ENCODE measurements at regions not wholly inside any gene's neighbourhood (a gene's known extent, or its start where the extent isn't known, plus 50 kb on each side); places are given as distances from the start of the nearest gene placed in this dataset.

- no peak for DNase-seq
- intact Hi-C loops (cut with DNase I): no loop called here
- Histone ChIP-seq H3K27ac (no peak overlapping the region), H3K4me1 (no peaks in the 10 kb centered on the region), H3K36me3 (ENCODE audit: insufficient read depth in 1 of 2, low read depth in 1 of 2) (no peaks in the 10 kb centered on the region), H3K4me3 (no peak overlapping the region), H3K27me3 (ENCODE audit: insufficient read depth in 3 of 3, low read length in 2 of 3) (no peaks in the 10 kb centered on the region), H3K9me3 (no peaks in the 10 kb centered on the region)
- no peak for TF ChIP-seq CTCF (IDR thresholded peaks at IDR 0.05)
- 12 to 48% (median 13%) methylated on average over 1 of the region's 1 CpG for WGBS, 3 donors
- no peak for ATAC-seq
Observed at GRCh38 chr5:35458824-35459207, 158.8 kb upstream of the SPEF2 start.

- TF ChIP-seq CTCF (IDR thresholded peaks at IDR 0.05): no peak
- WGBS, 3 donors: 72 to 80% (median 75%) methylated on average over 5 of the region's 5 CpGs
- Histone ChIP-seq H3K27me3 (ENCODE audit: insufficient read depth in 3 of 3, low read length in 2 of 3) (no peaks in the 10 kb centered on the region), H3K27ac (no peak overlapping the region), H3K4me1 (no peaks in the 10 kb centered on the region), H3K4me3 (no peak overlapping the region), H3K9me3 (no peaks in the 10 kb centered on the region), H3K36me3 (ENCODE audit: insufficient read depth in 1 of 2, low read depth in 1 of 2) (no peaks in the 10 kb centered on the region)
- intact Hi-C loops (cut with DNase I): no loop called here
- no peak for ATAC-seq
- DNase-seq: no peak
Observed at GRCh38 chr5:35457912-35458823, 159.5 kb upstream of the SPEF2 start.

- ATAC-seq: no peak
- TF ChIP-seq CTCF (IDR thresholded peaks at IDR 0.05): no peak
- DNase-seq: no peak
- WGBS, 3 donors: 61 to 82% (median 81%) methylated on average over 1 of the region's 1 CpG
- H3K4me1 ChIP-seq: no peaks in the 10 kb centered on the region
- no peaks in the 10 kb centered on the region for H3K27me3 ChIP-seq (ENCODE audit: insufficient read depth in 3 of 3, low read length in 2 of 3)
- no peak overlapping the region for H3K4me3 ChIP-seq
- H3K27ac ChIP-seq: no peak overlapping the region
- no peaks in the 10 kb centered on the region for H3K36me3 ChIP-seq (ENCODE audit: insufficient read depth in 1 of 2, low read depth in 1 of 2)
- intact Hi-C loops (cut with DNase I): no loop called here
- H3K9me3 ChIP-seq: peaks cover 5% of the 10 kb centered on the region
Observed at GRCh38 chr5:35456506-35456905, 161.2 kb upstream of the SPEF2 start.

- intact Hi-C loops (cut with DNase I): no loop called here
Observed at GRCh38 chr5:35454011-35454525, 163.6 kb upstream of the SPEF2 start.

More at GRCh38 chr5:35454011-35454525, 163.6 kb upstream of the SPEF2 start:
- Histone ChIP-seq H3K27me3 (ENCODE audit: insufficient read depth in 3 of 3, low read length in 2 of 3) (no peaks in the 10 kb centered on the region), H3K4me3 (no peak overlapping the region), H3K36me3 (ENCODE audit: insufficient read depth in 1 of 2, low read depth in 1 of 2) (no peaks in the 10 kb centered on the region), H3K9me3 (peaks cover 9% of the 10 kb centered on the region), H3K27ac (no peak overlapping the region), H3K4me1 (no peaks in the 10 kb centered on the region)
- no peak for TF ChIP-seq CTCF (IDR thresholded peaks at IDR 0.05)
- no peak for ATAC-seq
- no peak for DNase-seq
- 82 to 85% (median 84%) methylated on average over 3 of the region's 3 CpGs for WGBS, 3 donors

Data from psoas muscle (tissue), 7 donors.